SU-DHL-6 (cell line): ENCODE measurements at regions not wholly inside any gene's neighbourhood (a gene's known extent, or its start where the extent isn't known, plus 50 kb on each side); places are given as distances from the start of the nearest gene placed in this dataset.

Experiments
- CTCF ChIP-seq: fragments of 200-600 bp; sonication (generic); IDR thresholded peaks from one replicate; pipeline ENCODE4 v1.5.1; 2017; ENCODE audit warnings: antibody characterized with exemption, mild to moderate bottlenecking, low read length, moderate library complexity; ENCODE audit not compliant: insufficient read depth, poor library complexity, severe bottlenecking
- EZH2phosphoT487 ChIP-seq: fragments of 200-600 bp; sonication (generic), shearing (Covaris generic); conservative IDR thresholded peaks from 2 replicates; pipeline ENCODE4 v1.6.1; 2018; ENCODE audit warnings: mild to moderate bottlenecking, antibody characterized with exemption, low read length, moderate library complexity, mixed read lengths

- TF ChIP-seq CTCF (no peak), EZH2phosphoT487 (no peak)
Measured at GRCh38 chr4:37157476-37158167, 86.9 kb upstream of the NWD2 start.
